ENCODE measurements at regions not wholly inside any gene's neighbourhood (a gene's known extent, or its start where the extent isn't known, plus 50 kb on each side); places are given as distances from the start of the nearest gene placed in this dataset.
A peak's percentile ranks its signal among the peaks of the same experiment; 100 is the strongest.

GRCh38 chr12:39105111-39105510, 199.7 kb upstream of the CPNE8 start:
- no peak overlapping the region for H3K4me3 Mint-ChIP-seq
- DNase-seq = no peak
- H3K27me3 Mint-ChIP-seq (ENCODE audit: low read depth in 3 of 3) = peaks cover 0 to 1% (median 0%) of the 10 kb centered on the region in 3 donors
- H3K27ac Mint-ChIP-seq = no peak overlapping the region
- H3K4me1 Mint-ChIP-seq = no peaks in the 10 kb centered on the region
- no peaks in the 10 kb centered on the region for H3K36me3 Mint-ChIP-seq
- H3K9me3 Mint-ChIP-seq = peaks cover 0 to 4% (median 0%) of the 10 kb centered on the region in 6 donors

GRCh38 chr12:39103552-39104165, 198.3 kb upstream of the CPNE8 start:
- H3K4me3 Mint-ChIP-seq = no peak overlapping the region
- no peaks in the 10 kb centered on the region for H3K4me1 Mint-ChIP-seq
- no peak overlapping the region for H3K27ac Mint-ChIP-seq
- no peaks in the 10 kb centered on the region for H3K36me3 Mint-ChIP-seq
- peaks cover 0 to 3% (median 1%) of the 10 kb centered on the region in 3 donors for H3K27me3 Mint-ChIP-seq (ENCODE audit: low read depth in 3 of 3)
- DNase-seq = peak; percentile 6 to 26 (median 12)
- H3K9me3 Mint-ChIP-seq = peaks cover 0 to 4% (median 0%) of the 10 kb centered on the region in 6 donors

- no peak for DNase-seq
- no peak overlapping the region for H3K27ac Mint-ChIP-seq
- peaks cover 0 to 4% (median 0%) of the 10 kb centered on the region in 6 donors for H3K9me3 Mint-ChIP-seq
Observed at GRCh38 chr12:39102474-39103209, 197.3 kb upstream of the CPNE8 start.

GRCh38 chr12:39095636-39096330, 190.4 kb upstream of the CPNE8 start:
- Mint-ChIP-seq H3K4me3 (no peak overlapping the region), H3K9me3 (peaks cover 0 to 6% (median 0%) of the 10 kb centered on the region in 6 donors), H3K27ac (no peak overlapping the region), H3K4me1 (no peaks in the 10 kb centered on the region), H3K27me3 (ENCODE audit: low read depth in 3 of 3) (peaks cover 0 to 3% (median 0%) of the 10 kb centered on the region in 3 donors), H3K36me3 (no peaks in the 10 kb centered on the region)
- no peak for DNase-seq

More at GRCh38 chr12:39102474-39103209, 197.3 kb upstream of the CPNE8 start:
- Mint-ChIP-seq H3K27me3 (ENCODE audit: low read depth in 3 of 3) (peaks cover 0 to 3% (median 1%) of the 10 kb centered on the region in 3 donors), H3K4me1 (no peaks in the 10 kb centered on the region), H3K36me3 (no peaks in the 10 kb centered on the region), H3K4me3 (no peak overlapping the region)

GRCh38 chr12:39081910-39082309, 176.5 kb upstream of the CPNE8 start:
- H3K4me3 Mint-ChIP-seq = no peak overlapping the region
- no peaks in the 10 kb centered on the region for H3K36me3 Mint-ChIP-seq
- H3K27ac Mint-ChIP-seq = no peak overlapping the region
- H3K27me3 Mint-ChIP-seq (ENCODE audit: low read depth in 3 of 3) = peaks cover 0 to 2% (median 0%) of the 10 kb centered on the region in 3 donors
- DNase-seq = no peak
- H3K4me1 Mint-ChIP-seq = no peaks in the 10 kb centered on the region
- peaks cover 0 to 6% (median under 1%) of the 10 kb centered on the region in 6 donors for H3K9me3 Mint-ChIP-seq

- no peaks in the 10 kb centered on the region for H3K4me1 Mint-ChIP-seq
- H3K27me3 Mint-ChIP-seq (ENCODE audit: low read depth in 3 of 3) = peaks cover 0 to 2% (median 0%) of the 10 kb centered on the region in 3 donors
- DNase-seq = no peak
- no peak overlapping the region for H3K4me3 Mint-ChIP-seq
- no peaks in the 10 kb centered on the region for H3K36me3 Mint-ChIP-seq
- H3K9me3 Mint-ChIP-seq = peaks cover 0 to 1% (median 0%) of the 10 kb centered on the region in 6 donors
- no peak overlapping the region for H3K27ac Mint-ChIP-seq
Observed at GRCh38 chr12:39077226-39077625, 171.8 kb upstream of the CPNE8 start.

GRCh38 chr12:39074063-39074462, 168.7 kb upstream of the CPNE8 start:
- Mint-ChIP-seq H3K36me3 (no peaks in the 10 kb centered on the region), H3K27ac (no peak overlapping the region), H3K27me3 (ENCODE audit: low read depth in 3 of 3) (peaks cover 0 to 1% (median 0%) of the 10 kb centered on the region in 3 donors), H3K4me3 (no peak overlapping the region), H3K9me3 (peaks cover 0 to 3% (median 0%) of the 10 kb centered on the region in 6 donors), H3K4me1 (no peaks in the 10 kb centered on the region)
- no peak for DNase-seq

- Mint-ChIP-seq H3K27me3 (ENCODE audit: low read depth in 3 of 3) (peaks cover 0 to 2% (median 0%) of the 10 kb centered on the region in 3 donors), H3K27ac (no peak overlapping the region), H3K4me3 (no peak overlapping the region), H3K36me3 (no peaks in the 10 kb centered on the region), H3K4me1 (no peaks in the 10 kb centered on the region), H3K9me3 (peaks cover 0 to 3% (median 0%) of the 10 kb centered on the region in 6 donors)
- DNase-seq = no peak
Observed at GRCh38 chr12:39072658-39073057, 167.3 kb upstream of the CPNE8 start.

- no peak for DNase-seq
- no peaks in the 10 kb centered on the region for H3K36me3 Mint-ChIP-seq
- peaks cover 0 to 2% (median 0%) of the 10 kb centered on the region in 3 donors for H3K27me3 Mint-ChIP-seq (ENCODE audit: low read depth in 3 of 3)
- H3K9me3 Mint-ChIP-seq = peaks cover 0 to 3% (median under 1%) of the 10 kb centered on the region in 6 donors
- H3K27ac Mint-ChIP-seq = no peak overlapping the region
- H3K4me3 Mint-ChIP-seq = no peak overlapping the region
- H3K4me1 Mint-ChIP-seq = no peaks in the 10 kb centered on the region
Observed at GRCh38 chr12:39071611-39072010, 166.2 kb upstream of the CPNE8 start.

GRCh38 chr12:39070775-39071174, 165.4 kb upstream of the CPNE8 start:
- Mint-ChIP-seq H3K27ac (no peak overlapping the region), H3K4me1 (no peaks in the 10 kb centered on the region), H3K9me3 (peaks cover 0 to 3% (median under 1%) of the 10 kb centered on the region in 6 donors), H3K36me3 (no peaks in the 10 kb centered on the region), H3K4me3 (no peak overlapping the region), H3K27me3 (ENCODE audit: low read depth in 3 of 3) (peaks cover 0 to 2% (median 0%) of the 10 kb centered on the region in 3 donors)
- DNase-seq = no peak

- DNase-seq = no peak
- Mint-ChIP-seq H3K9me3 (peaks cover 0 to 8% (median 3%) of the 10 kb centered on the region in 6 donors), H3K4me3 (no peak overlapping the region), H3K27me3 (ENCODE audit: low read depth in 3 of 3) (peaks cover 0 to 2% (median 2%) of the 10 kb centered on the region in 3 donors), H3K4me1 (no peaks in the 10 kb centered on the region), H3K27ac (no peak overlapping the region), H3K36me3 (no peaks in the 10 kb centered on the region)
Observed at GRCh38 chr12:39065455-39065854, 160.1 kb upstream of the CPNE8 start.

- H3K27me3 Mint-ChIP-seq (ENCODE audit: low read depth in 3 of 3) = peaks cover 0 to 2% (median 2%) of the 10 kb centered on the region in 3 donors
- no peaks in the 10 kb centered on the region for H3K36me3 Mint-ChIP-seq
- H3K4me3 Mint-ChIP-seq = no peak overlapping the region
- DNase-seq = no peak
- H3K9me3 Mint-ChIP-seq = peaks cover 0 to 8% (median 4%) of the 10 kb centered on the region in 6 donors
- no peaks in the 10 kb centered on the region for H3K4me1 Mint-ChIP-seq
- H3K27ac Mint-ChIP-seq = no peak overlapping the region
Observed at GRCh38 chr12:39064708-39065107, 159.3 kb upstream of the CPNE8 start.

GRCh38 chr12:39062266-39062996, 157.0 kb upstream of the CPNE8 start:
- H3K27me3 Mint-ChIP-seq (ENCODE audit: low read depth in 3 of 3) = peaks cover 0 to 2% (median 0%) of the 10 kb centered on the region in 3 donors
- H3K9me3 Mint-ChIP-seq = peaks cover 2 to 5% (median 4%) of the 10 kb centered on the region in 6 donors

More at GRCh38 chr12:39062266-39062996, 157.0 kb upstream of the CPNE8 start:
- Mint-ChIP-seq H3K27ac (no peak overlapping the region), H3K4me3 (no peak overlapping the region), H3K4me1 (no peaks in the 10 kb centered on the region), H3K36me3 (no peaks in the 10 kb centered on the region)
- no peak for DNase-seq
